NCI-H774 (cell line): ENCODE measurements at regions not wholly inside any gene's neighbourhood (a gene's known extent, or its start where the extent isn't known, plus 50 kb on each side); places are given as distances from the start of the nearest gene placed in this dataset.
"Not testable (repeated sequence)": the region's sequence is repeated elsewhere in the genome, so short reads cannot be mapped to it uniquely, and the experiment has no call there.

Experiments
- DNase-seq: peaks from one replicate; lab custom pipeline; 2025; lab: John Stamatoyannopoulos, UW

GRCh38 chrX:137646472-137646871 is 80.5 kb downstream of the ZIC3 start:
- no peak for DNase-seq

- no peak for DNase-seq
These were observed 85.7 kb downstream of the ZIC3 start for GRCh38 chrX:137651647-137652046.

- DNase-seq: no peak
These were observed 86.2 kb downstream of the ZIC3 start for GRCh38 chrX:137652086-137652485.

GRCh38 chrX:137654481-137654880 is 88.6 kb downstream of the ZIC3 start:
- peak; percentile 26 for DNase-seq

GRCh38 chrX:137667776-137668175 is 101.8 kb downstream of the ZIC3 start:
- DNase-seq: no peak

- DNase-seq: no peak
These were observed 118.7 kb downstream of the ZIC3 start for GRCh38 chrX:137684591-137684990.

GRCh38 chrX:137695417-137695816 is 129.5 kb downstream of the ZIC3 start:
- no peak for DNase-seq

GRCh38 chrX:137707348-137707747 is 141.4 kb downstream of the ZIC3 start:
- no peak for DNase-seq

GRCh38 chrX:137742846-137743245 is 176.9 kb downstream of the ZIC3 start:
- no peak for DNase-seq

- DNase-seq: no peak
These were observed 177.5 kb downstream of the ZIC3 start for GRCh38 chrX:137743414-137743813.

GRCh38 chrX:137746289-137746688 is 180.4 kb downstream of the ZIC3 start:
- DNase-seq: no peak

- peak; percentile 83 for DNase-seq
These were observed 181.5 kb downstream of the ZIC3 start for GRCh38 chrX:137747244-137748043.

- DNase-seq: peak; percentile 83
These were observed 182.9 kb downstream of the ZIC3 start for GRCh38 chrX:137748827-137749226.

- DNase-seq: no peak
These were observed 183.3 kb downstream of the ZIC3 start for GRCh38 chrX:137749246-137749645.

- DNase-seq: no peak
These were observed 205.6 kb downstream of the ZIC3 start for GRCh38 chrX:137771537-137771936.

GRCh38 chrX:137792214-137792613 is 226.3 kb downstream of the ZIC3 start:
- DNase-seq: no peak

- not testable (repeated sequence) for DNase-seq
These were observed 232.0 kb downstream of the ZIC3 start for GRCh38 chrX:137797926-137798325.

GRCh38 chrX:137823257-137823656 is 257.3 kb downstream of the ZIC3 start:
- no peak for DNase-seq

- no peak for DNase-seq
These were observed 281.4 kb downstream of the ZIC3 start for GRCh38 chrX:137847376-137847775.

- DNase-seq: no peak
These were observed 282.5 kb downstream of the ZIC3 start for GRCh38 chrX:137848266-137848905.

- no peak for DNase-seq
These were observed 286.6 kb downstream of the ZIC3 start for GRCh38 chrX:137852502-137852901.

GRCh38 chrX:137855490-137855889 is 289.6 kb downstream of the ZIC3 start:
- DNase-seq: no peak

GRCh38 chrX:137858106-137858505 is 292.2 kb downstream of the ZIC3 start:
- DNase-seq: no peak

- DNase-seq: no peak
These were observed 312.5 kb downstream of the ZIC3 start for GRCh38 chrX:137878401-137878800.
